GM12892 (cell line): ENCODE measurements at regions not wholly inside any gene's neighbourhood (a gene's known extent, or its start where the extent isn't known, plus 50 kb on each side); places are given as distances from the start of the nearest gene placed in this dataset.

Experiments used
- DNase-seq: peaks from one replicate; pipeline ENCODE4 v3.0.0; 2011; ENCODE audit not compliant: insufficient read length
- FAIRE-seq: peaks from 2 replicates; lab custom pipeline; 2011; peaks lifted over from hg19 to GRCh38; lab: Jason Lieb, UNC
- POLR2A ChIP-seq: IDR thresholded peaks from 2 replicates; pipeline ENCODE4 v1.6.1; 2011; ENCODE audit warnings: low read depth, low read length, control low read depth
- POLR2AphosphoS5 ChIP-seq: IDR thresholded peaks from 2 replicates; pipeline ENCODE4 v1.6.1; 2011; ENCODE audit warnings: low read depth, low read length, control low read depth
- TAF1 ChIP-seq: IDR thresholded peaks from 2 replicates; pipeline ENCODE4 v1.6.1; 2011; ENCODE audit warnings: low read depth, mild to moderate bottlenecking, control low read depth, low read length, borderline replicate concordance

- DNase-seq (no peak), FAIRE-seq (no peak)
- no peak for TF ChIP-seq TAF1
- TF ChIP-seq POLR2AphosphoS5, result no peak
- no peak for TF ChIP-seq POLR2A
Measured at GRCh38 chr3:40713795-40714194, 189.0 kb downstream of the ZNF621 start.

GRCh38 chr3:40714771-40715345, 190.1 kb downstream of the ZNF621 start:
- FAIRE-seq (no peak), DNase-seq (no peak)
- TF ChIP-seq POLR2AphosphoS5 (no peak), TAF1 (no peak), POLR2A (no peak)

- no peak for TF ChIP-seq POLR2AphosphoS5
- TF ChIP-seq POLR2A, result no peak
- no peak for DNase-seq
- peak; percentile 44 for FAIRE-seq
Measured at GRCh38 chr3:40715551-40715950, 190.8 kb downstream of the ZNF621 start.

- TF ChIP-seq POLR2AphosphoS5 (no peak), POLR2A (no peak), TAF1 (no peak)
- FAIRE-seq, result no peak
- DNase-seq, result no peak
Measured at GRCh38 chr3:40717471-40717870, 192.7 kb downstream of the ZNF621 start.

DNA sequence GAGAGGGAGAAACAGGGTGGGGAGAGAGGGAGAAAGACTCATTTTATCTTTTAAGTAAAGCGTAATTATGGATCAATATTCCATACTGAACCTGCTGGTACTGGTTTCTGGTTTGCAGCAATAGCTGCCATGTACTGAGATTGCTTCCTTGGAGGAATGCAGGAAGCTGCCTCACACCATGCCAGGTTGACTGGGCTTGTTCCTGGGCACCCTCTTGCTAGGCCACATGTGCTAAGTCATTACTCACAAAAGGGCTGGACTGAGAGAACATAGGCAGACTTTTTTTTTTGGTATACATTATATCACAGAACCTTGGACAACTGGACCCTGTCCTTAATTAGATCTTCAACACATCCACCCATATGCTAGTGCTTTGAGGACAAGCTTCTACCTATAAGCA, 193.4 kb downstream of the ZNF621 start:
- peak; percentile 58 for FAIRE-seq
- TF ChIP-seq TAF1 (no peak), POLR2AphosphoS5 (no peak), POLR2A (no peak)
- no peak for DNase-seq

DNA sequence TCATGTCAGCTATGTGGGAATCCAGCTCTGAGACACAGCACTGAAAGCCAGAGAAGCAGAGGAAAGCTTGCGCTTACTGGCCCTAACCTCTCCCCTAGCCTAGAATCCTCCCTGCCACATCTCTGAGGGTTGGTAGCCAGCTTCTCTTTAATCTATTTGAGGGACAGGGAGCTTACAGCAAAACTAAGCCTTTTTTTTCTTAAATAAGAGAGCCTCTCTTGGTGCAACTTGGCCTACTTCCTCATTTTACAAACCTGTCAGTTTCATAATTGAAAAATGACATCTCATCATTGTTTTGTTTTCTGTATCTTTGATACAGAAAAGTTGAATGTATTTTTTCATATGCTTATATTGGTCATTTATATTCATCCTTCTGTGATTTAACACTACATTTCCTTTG, 193.9 kb downstream of the ZNF621 start:
- FAIRE-seq (no peak), DNase-seq (peak; percentile 23)
- TF ChIP-seq POLR2A (no peak), TAF1 (no peak)

GRCh38 chr3:40719660-40720287, 195.0 kb downstream of the ZNF621 start:
- TF ChIP-seq POLR2A, result no peak
- no peak for TF ChIP-seq TAF1
- TF ChIP-seq POLR2AphosphoS5, result no peak
- no peak for DNase-seq

GRCh38 chr3:40720341-40720740, 195.6 kb downstream of the ZNF621 start:
- no peak for DNase-seq
- FAIRE-seq, result no peak
- TF ChIP-seq POLR2A (no peak), POLR2AphosphoS5 (no peak), TAF1 (no peak)

More at GRCh38 chr3:40719660-40720287, 195.0 kb downstream of the ZNF621 start:
- peak; percentile 30 for FAIRE-seq

DNA sequence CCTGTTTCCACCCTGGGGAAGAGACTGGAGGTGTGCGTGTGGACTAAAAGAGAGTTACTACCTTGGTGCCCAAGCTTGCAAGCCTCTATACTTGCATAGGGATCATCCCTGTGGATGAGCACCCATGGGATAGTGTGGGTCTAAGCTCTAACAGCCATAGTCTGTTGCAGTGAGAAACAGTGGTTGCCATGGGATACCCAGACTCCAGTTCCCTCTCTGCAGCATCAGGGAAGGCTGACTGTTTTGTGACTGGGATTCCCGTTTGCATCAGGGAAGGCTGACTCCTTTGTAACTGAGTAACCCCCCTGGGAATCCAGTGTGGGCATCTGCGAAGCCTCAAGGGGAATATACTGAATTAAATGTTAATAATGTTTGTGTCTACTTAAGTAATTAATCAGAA, 196.1 kb downstream of the ZNF621 start:
- no peak for TF ChIP-seq POLR2AphosphoS5
- TF ChIP-seq TAF1, result no peak
- no peak for TF ChIP-seq POLR2A
- DNase-seq, result no peak
- no peak for FAIRE-seq

- TF ChIP-seq TAF1 (no peak), POLR2AphosphoS5 (no peak), POLR2A (no peak)
- FAIRE-seq (no peak), DNase-seq (no peak)
Measured at GRCh38 chr3:40723083-40723660, 198.4 kb downstream of the ZNF621 start.

DNA sequence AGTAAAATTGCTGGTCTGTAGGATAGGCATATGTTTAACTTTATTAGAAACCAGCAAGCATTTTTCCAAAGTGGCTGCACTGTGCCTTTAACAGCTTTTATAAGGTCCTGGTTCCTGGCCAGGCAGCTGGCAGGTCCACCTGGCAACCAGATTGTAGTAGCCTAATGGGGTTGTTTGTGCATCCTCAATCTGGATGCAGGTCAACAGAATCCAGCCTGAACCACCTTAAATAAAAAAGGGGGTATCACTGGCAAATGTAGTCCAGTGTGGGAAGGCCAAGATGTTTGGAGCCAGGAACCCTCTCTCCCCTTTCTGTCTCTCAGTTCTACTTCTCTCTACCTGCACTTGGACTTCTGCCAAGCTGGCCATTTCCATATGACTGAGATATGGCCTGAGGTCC, 200.3 kb downstream of the ZNF621 start:
- DNase-seq (no peak), FAIRE-seq (no peak)
- TF ChIP-seq TAF1, result no peak

GRCh38 chr3:40731445-40731844, 206.7 kb downstream of the ZNF621 start:
- DNase-seq, result no peak
- no peak for FAIRE-seq
- TF ChIP-seq POLR2AphosphoS5 (no peak), TAF1 (no peak), POLR2A (no peak)
